ENCODE measurements at regions not wholly inside any gene's neighbourhood (a gene's known extent, or its start where the extent isn't known, plus 50 kb on each side); places are given as distances from the start of the nearest gene placed in this dataset.

DNA sequence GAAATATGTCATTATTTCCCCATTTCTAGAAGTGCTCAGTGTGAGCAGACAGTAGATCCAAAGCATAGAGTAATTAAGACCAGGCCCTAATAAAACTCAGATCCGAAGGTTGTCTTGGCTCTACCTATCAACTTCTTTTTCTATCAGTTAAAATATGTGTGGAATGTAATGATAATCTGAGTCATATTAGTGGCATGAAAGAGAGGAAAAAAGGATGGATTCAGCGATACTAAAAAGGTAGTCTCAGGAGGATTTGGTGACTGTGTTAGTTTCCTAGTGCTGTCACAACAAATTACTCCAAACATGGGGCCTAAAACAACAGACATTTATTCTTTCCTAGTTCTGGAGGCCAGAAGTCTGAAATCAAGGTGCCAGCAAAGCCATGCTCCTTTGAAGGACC, 103.7 kb upstream of the NABP1 start:
- TF ChIP-seq POLR2A (IDR thresholded peaks at IDR 0.05): no peak
- TF ChIP-seq, protein P1, sequence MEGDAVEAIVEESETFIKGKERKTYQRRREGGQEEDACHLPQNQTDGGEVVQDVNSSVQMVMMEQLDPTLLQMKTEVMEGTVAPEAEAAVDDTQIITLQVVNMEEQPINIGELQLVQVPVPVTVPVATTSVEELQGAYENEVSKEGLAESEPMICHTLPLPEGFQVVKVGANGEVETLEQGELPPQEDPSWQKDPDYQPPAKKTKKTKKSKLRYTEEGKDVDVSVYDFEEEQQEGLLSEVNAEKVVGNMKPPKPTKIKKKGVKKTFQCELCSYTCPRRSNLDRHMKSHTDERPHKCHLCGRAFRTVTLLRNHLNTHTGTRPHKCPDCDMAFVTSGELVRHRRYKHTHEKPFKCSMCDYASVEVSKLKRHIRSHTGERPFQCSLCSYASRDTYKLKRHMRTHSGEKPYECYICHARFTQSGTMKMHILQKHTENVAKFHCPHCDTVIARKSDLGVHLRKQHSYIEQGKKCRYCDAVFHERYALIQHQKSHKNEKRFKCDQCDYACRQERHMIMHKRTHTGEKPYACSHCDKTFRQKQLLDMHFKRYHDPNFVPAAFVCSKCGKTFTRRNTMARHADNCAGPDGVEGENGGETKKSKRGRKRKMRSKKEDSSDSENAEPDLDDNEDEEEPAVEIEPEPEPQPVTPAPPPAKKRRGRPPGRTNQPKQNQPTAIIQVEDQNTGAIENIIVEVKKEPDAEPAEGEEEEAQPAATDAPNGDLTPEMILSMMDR (IDR thresholded peaks at IDR 0.05): no peak
- intact Hi-C loops (cut with DNase I; ENCODE audit: low total_unique reads): no loop called here
- WGBS, 2 donors: 71 to 76% methylated on average over 2 of the region's 2 CpGs
- H3K4me3 ChIP-seq (ENCODE audit: low read depth, poor library complexity, severe bottlenecking): no peak overlapping the region
- no peak for DNase-seq (ENCODE audit: low spot score in 2 of 2)

DNA sequence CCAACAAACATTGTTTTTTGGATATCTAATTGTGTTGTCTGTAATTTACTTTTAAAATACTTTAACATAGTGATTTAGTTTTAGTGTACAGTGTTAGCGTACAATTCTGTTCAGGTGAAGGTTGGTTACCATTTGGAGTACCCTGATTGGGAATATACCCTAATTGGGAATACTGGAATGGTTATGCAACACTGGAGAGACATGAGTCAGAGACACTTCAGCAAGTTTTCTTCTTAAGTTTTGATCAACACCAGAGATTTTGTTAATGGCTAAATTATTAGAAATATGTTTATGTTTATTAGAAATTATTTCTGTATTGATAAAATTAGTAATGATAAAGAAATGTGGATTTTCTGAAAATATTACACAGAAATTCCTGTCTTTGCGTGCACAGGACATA, 100.3 kb upstream of the NABP1 start:
- intact Hi-C loops (cut with DNase I; ENCODE audit: low total_unique reads): no loop called here
- no peak for DNase-seq (ENCODE audit: low spot score in 2 of 2)
- no peak for TF ChIP-seq POLR2A (IDR thresholded peaks at IDR 0.05)
- WGBS, 2 donors: 93 to 97% methylated on average over 2 of the region's 2 CpGs
- H3K4me3 ChIP-seq (ENCODE audit: low read depth, poor library complexity, severe bottlenecking): no peak overlapping the region

DNA sequence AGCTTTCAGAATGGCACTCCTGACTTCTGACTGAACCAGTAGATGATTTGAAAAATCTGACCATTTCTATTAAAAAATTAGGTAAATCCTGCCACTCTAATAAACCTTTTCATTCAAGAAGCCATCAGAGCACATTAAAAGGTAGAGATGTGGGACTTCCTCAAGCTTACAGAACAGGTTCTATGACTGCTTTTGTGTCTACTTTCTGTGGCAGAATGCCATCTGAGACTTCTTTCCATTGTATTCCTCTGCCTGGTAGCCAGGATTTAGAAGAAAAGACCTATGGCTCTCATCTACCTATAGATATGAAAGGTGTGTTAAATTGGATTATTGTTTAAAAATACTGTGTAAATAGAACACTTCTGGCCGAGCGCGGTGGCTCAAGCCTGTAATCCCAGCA, 99.9 kb upstream of the NABP1 start:
- intact Hi-C loops (cut with DNase I; ENCODE audit: low total_unique reads): no loop called here
- no peak for DNase-seq (ENCODE audit: low spot score in 2 of 2)
- WGBS, 2 donors: 99 to 100% methylated on average over 3 of the region's 3 CpGs
- TF ChIP-seq, protein P1 (IDR thresholded peaks at IDR 0.05): no peak
- no peak for TF ChIP-seq POLR2A (IDR thresholded peaks at IDR 0.05)
- H3K4me3 ChIP-seq (ENCODE audit: low read depth, poor library complexity, severe bottlenecking): no peak overlapping the region

DNA sequence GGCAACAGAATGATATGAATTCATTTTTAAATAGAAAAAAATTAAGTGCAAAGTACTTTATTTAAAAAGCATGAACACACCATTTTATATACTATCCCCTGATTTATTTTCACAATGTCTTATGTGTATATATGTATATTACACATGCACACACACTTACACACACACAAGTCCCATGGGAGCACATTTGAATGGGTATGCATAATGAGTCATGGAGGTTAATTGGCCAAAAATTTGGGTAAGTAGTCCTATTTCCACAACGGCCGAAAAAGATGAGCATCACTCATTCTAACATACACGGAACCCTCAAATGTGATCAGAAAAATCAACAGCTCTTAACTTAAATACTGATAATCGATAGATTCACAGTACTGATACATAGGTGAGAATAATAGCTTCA, 97.4 kb upstream of the NABP1 start:
- intact Hi-C loops (cut with DNase I; ENCODE audit: low total_unique reads): no loop called here
- 90 to 91% methylated on average over 4 of the region's 4 CpGs for WGBS, 2 donors
- DNase-seq (ENCODE audit: low spot score in 2 of 2): no peak
- TF ChIP-seq POLR2A (IDR thresholded peaks at IDR 0.05): no peak
- TF ChIP-seq, protein P1 (IDR thresholded peaks at IDR 0.05): no peak
- no peak overlapping the region for H3K4me3 ChIP-seq (ENCODE audit: low read depth, poor library complexity, severe bottlenecking)

DNA sequence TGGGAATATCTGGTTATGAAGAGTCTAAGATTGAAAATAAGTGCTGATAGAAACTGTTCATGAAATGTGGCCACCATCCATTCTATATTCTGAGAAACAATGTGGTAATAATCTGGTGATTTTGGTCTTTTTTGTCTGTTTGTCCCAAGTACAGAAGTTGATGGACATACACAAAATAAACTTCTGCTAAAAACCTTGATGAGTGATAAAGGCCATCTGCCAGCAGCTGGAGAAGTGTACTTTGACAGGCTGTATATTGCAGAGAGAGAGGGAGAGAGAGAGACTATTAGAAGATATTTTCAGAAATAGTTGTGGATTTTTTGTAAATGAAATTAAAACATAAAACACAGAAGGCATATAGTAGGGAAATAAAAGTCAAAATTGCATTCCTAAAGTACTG, 96.9 kb upstream of the NABP1 start:
- no peak for DNase-seq (ENCODE audit: low spot score in 2 of 2)
- no peak overlapping the region for H3K4me3 ChIP-seq (ENCODE audit: low read depth, poor library complexity, severe bottlenecking)
- intact Hi-C loops (cut with DNase I; ENCODE audit: low total_unique reads): no loop called here
- TF ChIP-seq POLR2A (IDR thresholded peaks at IDR 0.05): no peak

DNA sequence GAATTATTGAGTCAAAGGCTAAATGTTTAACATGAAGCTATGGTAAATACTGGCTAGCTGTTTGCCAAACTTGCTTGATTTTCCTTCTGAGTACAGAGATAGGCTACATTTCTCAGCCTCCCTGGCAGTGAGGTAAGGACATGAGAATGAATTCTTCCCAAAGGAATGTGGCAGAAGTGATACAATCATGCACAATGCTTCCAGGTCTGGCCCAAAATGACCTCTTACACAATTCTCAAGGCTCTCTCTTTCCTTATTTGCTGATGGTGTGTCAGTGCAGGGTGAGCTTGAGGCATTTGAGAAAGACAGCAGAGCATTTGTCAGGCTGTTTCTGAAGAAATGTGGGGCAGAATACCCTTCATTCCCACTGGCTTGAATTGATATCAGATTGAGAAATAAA, 95.6 kb upstream of the NABP1 start:
- no peak overlapping the region for H3K4me3 ChIP-seq (ENCODE audit: low read depth, poor library complexity, severe bottlenecking)
- intact Hi-C loops (cut with DNase I; ENCODE audit: low total_unique reads): no loop called here
- TF ChIP-seq, protein P1 (IDR thresholded peaks at IDR 0.05): no peak
- no peak for TF ChIP-seq POLR2A (IDR thresholded peaks at IDR 0.05)
- no peak for DNase-seq (ENCODE audit: low spot score in 2 of 2)

DNA sequence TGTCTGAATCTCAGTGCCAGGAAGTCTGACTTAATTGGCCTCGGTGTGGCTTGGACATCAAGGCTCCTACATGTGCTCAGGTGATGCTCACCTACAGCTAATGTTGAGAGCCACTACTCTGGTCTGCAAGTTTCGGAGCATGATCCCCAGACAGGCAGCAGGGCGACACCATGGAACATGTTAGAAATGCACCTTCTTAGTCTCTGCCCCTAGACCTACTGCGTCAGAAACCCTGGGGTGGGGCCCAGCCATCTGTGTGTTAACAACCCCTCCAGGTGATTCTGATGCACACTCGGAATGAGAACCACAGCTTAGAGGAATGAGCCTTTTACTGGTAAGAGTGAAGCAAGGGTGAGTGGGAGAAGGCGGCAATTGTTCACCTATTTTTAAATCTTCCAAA, 86.9 kb upstream of the NABP1 start:
- intact Hi-C loops (cut with DNase I; ENCODE audit: low total_unique reads): no loop called here
- no peak overlapping the region for H3K4me3 ChIP-seq (ENCODE audit: low read depth, poor library complexity, severe bottlenecking)
- no peak for DNase-seq (ENCODE audit: low spot score in 2 of 2)
- TF ChIP-seq, protein P1 (IDR thresholded peaks at IDR 0.05): no peak
- no peak for TF ChIP-seq POLR2A (IDR thresholded peaks at IDR 0.05)
- WGBS, 2 donors: 84 to 87% methylated on average over 6 of the region's 6 CpGs

Measured in lower leg skin (tissue), 4 donors.